Mucosa of rectum (tissue), 2 donors: ENCODE measurements at regions not wholly inside any gene's neighbourhood (a gene's known extent, or its start where the extent isn't known, plus 50 kb on each side); places are given as distances from the start of the nearest gene placed in this dataset.

Source experiments
- H3K27ac ChIP-seq, 2 donors: one replicate each; pipeline ENCODE4 v1.7.0; 2013; ENCODE audit warnings: inconsistent platforms in 2 of 2, low read depth in 2 of 2, low read length in 2 of 2
- H3K27me3 ChIP-seq, 2 donors: one replicate each; pipeline ENCODE4 v1.7.0; 2013; ENCODE audit warnings: low read length in 2 of 2; ENCODE audit not compliant: control insufficient read depth in 2 of 2, insufficient read depth in 2 of 2
- H3K36me3 ChIP-seq, 2 donors: one replicate each; pipeline ENCODE4 v1.7.0; 2013; ENCODE audit warnings: low read length in 2 of 2; ENCODE audit not compliant: control insufficient read depth in 2 of 2, insufficient read depth in 2 of 2
- H3K4me1 ChIP-seq, 2 donors: one replicate each; pipeline ENCODE4 v1.7.0; 2013; ENCODE audit warnings: low read length in 2 of 2, mild to moderate bottlenecking in 1 of 2; ENCODE audit not compliant: control insufficient read depth in 2 of 2, insufficient read depth in 2 of 2
- H3K4me3 ChIP-seq, 2 donors: one replicate each; pipeline ENCODE4 v1.7.0; 2013; ENCODE audit warnings: low read length in 2 of 2
- H3K9ac ChIP-seq, 2 donors: one replicate each; pipeline ENCODE4 v1.7.0; 2013; ENCODE audit warnings: low read length in 2 of 2, low read depth in 1 of 2, mild to moderate bottlenecking in 1 of 2
- H3K9me3 ChIP-seq, 2 donors: one replicate each; pipeline ENCODE4 v1.7.0; 2013; ENCODE audit warnings: low read length in 2 of 2; ENCODE audit not compliant: control insufficient read depth in 2 of 2
- donor health status: healthy.
- donor health status: Normal muscosa, but diverticular disease.

- no peak overlapping the region for H3K9ac ChIP-seq
- H3K9me3 ChIP-seq: no peaks in the 10 kb centered on the region
Measured at GRCh38 chr20:6502999-6503398, 264.5 kb upstream of the BMP2 start.

GRCh38 chr20:6502219-6502618 is 265.3 kb upstream of the BMP2 start:
- H3K9ac ChIP-seq: no peak overlapping the region
- H3K27me3 ChIP-seq: no peaks in the 10 kb centered on the region
- no peaks in the 10 kb centered on the region for H3K36me3 ChIP-seq
- no peak overlapping the region for H3K4me3 ChIP-seq
- H3K4me1 ChIP-seq: no peaks in the 10 kb centered on the region
- H3K9me3 ChIP-seq: no peaks in the 10 kb centered on the region
- H3K27ac ChIP-seq: no peak overlapping the region

More at GRCh38 chr20:6502999-6503398, 264.5 kb upstream of the BMP2 start:
- Histone ChIP-seq H3K27ac (no peak overlapping the region), H3K36me3 (no peaks in the 10 kb centered on the region), H3K27me3 (no peaks in the 10 kb centered on the region), H3K4me3 (no peak overlapping the region), H3K4me1 (no peaks in the 10 kb centered on the region)

- no peak overlapping the region for H3K27ac ChIP-seq
- no peak overlapping the region for H3K9ac ChIP-seq
- no peaks in the 10 kb centered on the region for H3K9me3 ChIP-seq
- H3K4me1 ChIP-seq: no peaks in the 10 kb centered on the region
- no peak overlapping the region for H3K4me3 ChIP-seq
- H3K27me3 ChIP-seq: no peaks in the 10 kb centered on the region
- H3K36me3 ChIP-seq: no peaks in the 10 kb centered on the region
Measured at GRCh38 chr20:6501061-6501460, 266.4 kb upstream of the BMP2 start.

- Histone ChIP-seq H3K9me3 (no peaks in the 10 kb centered on the region), H3K9ac (no peak overlapping the region), H3K36me3 (no peaks in the 10 kb centered on the region), H3K27me3 (no peaks in the 10 kb centered on the region), H3K4me3 (no peak overlapping the region), H3K4me1 (no peaks in the 10 kb centered on the region), H3K27ac (no peak overlapping the region)
Measured at GRCh38 chr20:6499566-6499965, 267.9 kb upstream of the BMP2 start.

GRCh38 chr20:6496874-6497273 is 270.6 kb upstream of the BMP2 start:
- no peaks in the 10 kb centered on the region for H3K27me3 ChIP-seq
- H3K9me3 ChIP-seq: no peaks in the 10 kb centered on the region
- no peaks in the 10 kb centered on the region for H3K36me3 ChIP-seq
- no peak overlapping the region for H3K27ac ChIP-seq
- no peaks in the 10 kb centered on the region for H3K4me1 ChIP-seq
- no peak overlapping the region for H3K9ac ChIP-seq
- H3K4me3 ChIP-seq: no peak overlapping the region

GRCh38 chr20:6495907-6496306 is 271.6 kb upstream of the BMP2 start:
- Histone ChIP-seq H3K36me3 (no peaks in the 10 kb centered on the region), H3K4me3 (no peak overlapping the region), H3K27ac (no peak overlapping the region), H3K9me3 (no peaks in the 10 kb centered on the region), H3K9ac (no peak overlapping the region), H3K4me1 (no peaks in the 10 kb centered on the region), H3K27me3 (no peaks in the 10 kb centered on the region)

GRCh38 chr20:6492271-6493055 is 275.0 kb upstream of the BMP2 start:
- no peak overlapping the region for H3K27ac ChIP-seq

GRCh38 chr20:6490849-6491248 is 276.6 kb upstream of the BMP2 start:
- Histone ChIP-seq H3K9me3 (no peaks in the 10 kb centered on the region), H3K36me3 (no peaks in the 10 kb centered on the region), H3K4me1 (no peaks in the 10 kb centered on the region), H3K4me3 (no peak overlapping the region), H3K9ac (no peak overlapping the region), H3K27ac (no peak overlapping the region), H3K27me3 (no peaks in the 10 kb centered on the region)

More at GRCh38 chr20:6492271-6493055, 275.0 kb upstream of the BMP2 start:
- no peaks in the 10 kb centered on the region for H3K36me3 ChIP-seq
- H3K9ac ChIP-seq: no peak overlapping the region
- H3K4me1 ChIP-seq: no peaks in the 10 kb centered on the region
- H3K9me3 ChIP-seq: no peaks in the 10 kb centered on the region
- H3K27me3 ChIP-seq: no peaks in the 10 kb centered on the region
- no peak overlapping the region for H3K4me3 ChIP-seq

GRCh38 chr20:6489361-6490171 is 277.9 kb upstream of the BMP2 start:
- Histone ChIP-seq H3K9me3 (no peaks in the 10 kb centered on the region), H3K9ac (no peak overlapping the region), H3K36me3 (no peaks in the 10 kb centered on the region), H3K4me1 (no peaks in the 10 kb centered on the region), H3K27me3 (no peaks in the 10 kb centered on the region), H3K27ac (no peak overlapping the region), H3K4me3 (no peak overlapping the region)

- H3K4me3 ChIP-seq: no peak overlapping the region
- H3K27ac ChIP-seq: no peak overlapping the region
- no peaks in the 10 kb centered on the region for H3K27me3 ChIP-seq
- H3K4me1 ChIP-seq: no peaks in the 10 kb centered on the region
- H3K36me3 ChIP-seq: no peaks in the 10 kb centered on the region
- H3K9ac ChIP-seq: no peak overlapping the region
- H3K9me3 ChIP-seq: no peaks in the 10 kb centered on the region
Measured at GRCh38 chr20:6485351-6485750, 282.1 kb upstream of the BMP2 start.
